GM18508 (cell line): ENCODE measurements at regions not wholly inside any gene's neighbourhood (a gene's known extent, or its start where the extent isn't known, plus 50 kb on each side); places are given as distances from the start of the nearest gene placed in this dataset.
A peak's percentile ranks its signal among the peaks of the same experiment; 100 is the strongest.
"Not testable (repeated sequence)": the region's sequence is repeated elsewhere in the genome, so short reads cannot be mapped to it uniquely, and the experiment has no call there.

Experiments
- ATAC-seq: cut with Tn5 transposase; IDR thresholded peaks from one replicate; pipeline ENCODE4 v1.9.1; 2021; ENCODE audit warnings: moderate number of reproducible peaks; ENCODE audit not compliant: insufficient read depth, unreplicated experiment

DNA sequence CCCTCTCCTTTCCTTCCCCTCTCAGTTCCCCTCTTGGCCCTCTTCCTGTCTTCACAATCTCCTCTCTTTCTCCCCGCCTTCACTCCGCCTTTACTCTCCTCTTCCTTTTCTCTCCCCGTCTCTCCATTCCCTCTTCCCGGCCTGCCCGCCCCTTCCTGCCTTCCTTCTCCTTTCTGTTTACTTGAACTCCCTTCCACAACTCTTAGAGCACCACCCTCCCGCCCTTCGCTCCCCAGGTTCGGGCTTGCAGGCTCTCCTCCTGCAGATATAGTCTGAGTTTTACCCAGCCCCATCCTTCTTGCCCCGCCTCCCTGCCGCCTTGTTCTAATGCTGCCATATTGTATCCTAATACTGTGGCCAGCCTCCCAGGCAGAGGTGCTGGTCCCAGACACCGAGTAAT lies 201.5 kb upstream of the N4BP1 start:
- ATAC-seq: no peak

DNA sequence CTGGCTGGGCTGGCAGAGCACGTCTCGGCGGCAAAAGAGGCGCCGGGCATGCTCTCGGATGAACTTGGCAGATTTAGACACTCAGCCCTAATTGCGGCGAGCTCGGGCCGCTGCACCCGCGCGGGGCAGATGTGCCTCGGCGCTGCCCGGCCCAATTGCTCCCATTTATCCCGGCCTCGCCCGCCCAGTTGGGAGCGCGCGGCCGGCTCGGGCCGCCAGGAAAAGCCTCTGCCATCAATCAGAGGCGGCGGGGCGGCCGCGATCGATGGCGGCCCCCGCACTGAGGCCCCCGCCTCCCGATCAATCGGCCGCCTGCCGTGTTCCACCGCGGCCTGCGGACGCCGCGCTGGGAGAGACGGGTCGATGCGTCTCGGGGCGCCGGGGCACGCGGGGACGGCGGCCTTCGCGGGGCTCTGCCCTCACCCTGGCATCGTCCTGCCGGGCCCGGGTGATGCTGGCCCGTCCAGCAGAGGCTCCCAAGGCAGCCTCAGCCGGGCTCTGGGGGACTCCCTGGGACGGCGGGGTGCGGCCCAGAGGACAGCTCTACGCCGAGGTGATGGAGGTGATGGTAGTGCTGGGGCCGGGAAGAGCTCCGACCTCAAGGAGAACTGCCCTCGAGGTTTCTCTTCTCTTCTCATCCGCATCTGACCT lies 200.9 kb upstream of the N4BP1 start:
- no peak for ATAC-seq

DNA sequence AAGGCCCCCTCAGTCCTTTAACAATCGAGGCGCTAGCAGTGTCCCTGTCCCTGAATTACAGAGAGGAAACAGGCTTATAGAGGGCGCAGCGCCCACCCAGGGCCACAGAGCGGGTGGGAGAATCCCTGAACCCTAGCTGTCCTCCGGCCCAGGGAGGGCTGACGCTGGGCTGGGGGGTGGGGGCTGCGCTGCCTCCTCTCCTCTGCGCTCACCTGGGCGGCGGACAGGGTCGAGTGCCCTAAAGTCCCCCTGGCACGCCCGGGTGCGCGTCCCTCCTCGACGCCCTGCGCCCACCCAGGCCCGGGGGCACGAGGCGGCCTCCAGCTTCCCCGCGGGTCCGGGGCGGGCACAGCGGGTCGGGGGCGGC lies 200.4 kb upstream of the N4BP1 start:
- no peak for ATAC-seq

DNA sequence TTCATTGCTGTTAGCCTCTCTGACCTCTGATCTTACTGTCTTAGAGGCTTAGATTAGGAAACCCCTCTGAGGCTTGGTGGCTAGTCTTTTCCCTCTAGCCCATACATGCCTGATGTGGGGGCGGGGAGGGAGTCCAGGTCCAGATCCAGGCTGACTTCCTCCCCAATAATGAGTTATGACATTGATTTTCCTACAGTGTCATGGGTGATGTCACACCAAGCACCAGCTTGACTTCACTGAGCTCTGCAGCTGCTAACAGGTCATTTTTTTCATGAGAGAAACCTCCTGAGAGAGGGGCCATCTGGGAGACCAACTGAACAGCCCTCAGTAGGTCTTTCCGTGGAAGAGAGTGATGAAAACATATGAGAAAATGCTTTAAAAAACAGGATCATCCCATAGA lies 180.2 kb upstream of the N4BP1 start:
- no peak for ATAC-seq

- ATAC-seq: no peak
Observed at GRCh38 chr16:48788475-48788874, 178.5 kb upstream of the N4BP1 start.

DNA sequence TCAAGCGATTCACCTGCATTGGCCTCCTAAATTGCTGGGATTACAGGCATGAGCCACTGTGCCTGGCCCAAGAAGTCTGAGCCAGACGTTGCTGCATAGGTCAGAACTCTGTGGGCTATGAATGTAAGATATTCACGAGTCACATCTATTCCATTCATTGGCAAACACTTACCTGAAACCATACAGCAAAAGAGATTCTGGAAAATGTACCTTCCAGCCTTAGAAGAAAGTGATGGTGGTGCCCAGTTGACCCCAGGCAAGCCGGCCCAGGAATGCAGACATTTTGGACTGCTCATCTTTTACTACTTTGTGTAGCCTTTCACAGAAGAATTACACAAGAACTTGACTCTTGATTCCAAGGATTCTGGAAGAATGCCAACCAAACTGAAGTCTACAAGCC lies 135.6 kb upstream of the N4BP1 start:
- no peak for ATAC-seq

DNA sequence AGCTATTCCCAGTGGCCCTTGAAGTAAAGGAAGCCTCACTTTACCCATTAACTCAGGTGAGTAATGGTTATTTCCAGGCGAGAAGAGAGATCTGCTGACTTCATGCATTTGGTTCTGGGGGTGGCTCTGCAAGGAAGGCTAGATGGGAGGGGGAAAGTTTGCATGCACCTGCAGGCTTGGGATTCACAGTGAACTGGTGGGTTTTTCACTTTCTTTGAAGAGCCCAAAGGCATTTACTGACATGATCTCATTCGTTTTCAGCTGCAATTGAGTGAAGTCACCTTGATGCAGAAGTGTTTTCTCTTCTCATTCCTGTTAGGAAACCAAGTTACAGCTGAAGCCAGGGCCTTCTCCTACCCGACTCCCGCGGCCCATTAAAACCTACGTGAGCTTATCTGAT lies 131.0 kb upstream of the N4BP1 start:
- ATAC-seq: no peak

GRCh38 chr16:48734220-48734619 lies 124.2 kb upstream of the N4BP1 start:
- no peak for ATAC-seq

DNA sequence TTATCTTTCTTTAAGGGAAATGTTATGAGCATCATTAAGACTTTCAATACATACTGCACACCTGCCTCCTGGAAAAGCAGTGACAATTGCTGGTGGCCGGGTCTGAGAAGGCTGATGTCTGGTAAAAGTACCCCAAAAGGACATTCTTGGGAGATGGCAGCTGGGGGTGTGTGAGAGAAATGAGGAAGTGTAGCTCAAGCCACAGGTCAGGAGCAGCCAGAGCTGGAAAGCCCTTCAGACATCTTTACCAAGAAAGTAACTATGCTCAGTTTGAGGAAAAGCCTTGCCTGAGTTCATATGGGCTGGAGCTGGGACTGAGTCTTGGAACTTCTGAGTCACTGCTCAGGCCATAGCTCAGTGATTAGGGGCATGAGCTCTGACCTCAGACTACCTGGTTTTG lies 94.7 kb upstream of the N4BP1 start:
- no peak for ATAC-seq

GRCh38 chr16:48687421-48688038 lies 77.5 kb upstream of the N4BP1 start:
- peak; percentile 68 for ATAC-seq

GRCh38 chr16:48684148-48684547 lies 74.2 kb upstream of the N4BP1 start:
- ATAC-seq: no peak

DNA sequence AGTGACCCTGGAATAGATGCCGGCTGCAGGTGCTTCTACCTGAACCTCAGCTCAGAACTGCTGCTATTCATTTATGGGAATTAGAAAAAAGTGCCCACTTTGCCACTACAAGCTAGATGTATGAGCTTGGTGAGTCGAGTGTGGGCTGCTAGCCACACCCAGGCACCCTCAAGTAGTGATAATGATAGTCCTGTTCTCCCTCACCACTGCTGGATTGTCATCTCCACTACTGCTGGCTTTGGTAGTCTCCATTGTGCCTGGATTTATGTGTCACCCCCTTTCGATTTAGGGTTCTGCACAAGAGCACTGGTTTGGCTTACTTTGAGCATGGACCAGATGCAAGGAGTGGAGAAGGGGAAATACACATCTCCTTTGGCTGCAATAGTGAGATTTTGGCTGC lies 73.0 kb upstream of the N4BP1 start:
- ATAC-seq: no peak

DNA sequence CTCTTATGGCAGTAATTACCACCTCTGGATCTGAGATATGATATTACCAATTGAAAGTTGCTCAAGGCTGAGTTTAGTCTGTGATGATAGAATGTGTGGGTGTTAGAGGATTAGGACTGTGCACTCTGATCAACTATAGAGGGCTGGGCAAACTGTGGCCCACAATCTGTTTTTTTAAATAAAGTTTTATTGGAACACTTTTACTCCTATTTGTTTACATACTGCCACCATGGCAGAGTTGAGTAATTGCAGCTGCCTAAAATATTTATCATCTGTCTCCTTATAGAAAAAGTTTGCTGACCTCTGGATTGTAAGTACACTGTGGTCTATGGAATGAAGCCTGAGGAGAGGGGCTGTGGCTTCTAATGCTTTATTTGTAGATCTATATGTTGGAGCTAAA lies 71.5 kb upstream of the N4BP1 start:
- no peak for ATAC-seq

GRCh38 chr16:48680881-48681280 lies 70.9 kb upstream of the N4BP1 start:
- ATAC-seq: no peak

GRCh38 chr16:48676836-48677235 lies 66.9 kb upstream of the N4BP1 start:
- no peak for ATAC-seq

DNA sequence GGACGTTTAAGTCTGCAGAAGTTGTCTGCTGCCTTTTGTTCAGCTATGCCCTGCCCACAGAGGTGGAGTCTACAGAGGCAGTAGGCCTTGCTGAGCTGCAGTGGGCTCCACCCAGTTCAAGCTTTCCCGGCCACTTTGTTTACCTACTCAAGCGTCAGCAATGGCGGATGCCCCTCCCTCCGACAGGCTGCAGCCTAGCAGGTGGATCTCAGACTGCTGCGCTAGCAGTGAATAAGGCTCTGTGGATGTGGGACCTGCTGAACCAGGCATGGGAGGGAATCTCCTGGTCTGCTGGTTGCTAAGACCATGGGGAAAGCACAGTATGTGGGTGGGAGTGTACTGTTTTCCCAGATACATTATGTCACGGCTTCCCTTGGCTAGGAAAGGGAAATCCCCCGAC lies 58.2 kb upstream of the N4BP1 start:
- not testable (repeated sequence) for ATAC-seq

DNA sequence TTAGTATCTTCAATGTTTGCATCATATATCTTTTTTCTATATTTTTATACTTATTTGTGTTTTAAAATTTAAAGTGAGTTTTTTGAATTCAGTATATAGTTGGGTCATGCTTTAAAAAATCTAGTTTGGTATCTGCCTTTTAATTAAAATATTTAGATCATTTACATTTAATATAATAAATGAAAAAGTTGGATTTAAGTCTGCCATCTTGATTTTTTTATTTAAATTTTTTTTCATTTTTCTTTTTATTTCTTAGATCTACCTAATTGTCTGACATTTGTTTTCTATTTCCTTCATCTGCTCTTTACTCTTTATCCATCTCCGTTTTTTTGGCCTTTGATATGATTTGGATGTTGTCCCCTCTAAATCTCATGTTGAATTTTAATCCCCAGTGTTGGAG lies 50.0 kb upstream of the N4BP1 start:
- ATAC-seq: no peak
